ENCODE measurements at regions not wholly inside any gene's neighbourhood (a gene's known extent, or its start where the extent isn't known, plus 50 kb on each side); places are given as distances from the start of the nearest gene placed in this dataset.

GRCh38 chr1:91161749-91162148, 139.9 kb upstream of the ZNF644 start:
- TF ChIP-seq CTCF (IDR thresholded peaks at IDR 0.05) (no peak), CBFB (CRISPR knock-in tag; IDR thresholded peaks at IDR 0.05; ENCODE audit: low read depth) (no peak), NR1H2 (CRISPR knock-in tag; IDR thresholded peaks at IDR 0.05) (no peak), USF2 (CRISPR knock-in tag; IDR thresholded peaks at IDR 0.05) (no peak), NR3C1 (CRISPR knock-in tag; conservative IDR thresholded peaks at IDR 0.05; ENCODE audit: low read depth) (no peak), TEAD4 (CRISPR knock-in tag; IDR thresholded peaks at IDR 0.05) (no peak), IRF1 (CRISPR knock-in tag; IDR thresholded peaks at IDR 0.05) (no peak), HMGXB4 (CRISPR knock-in tag; IDR thresholded peaks at IDR 0.05) (no peak)
